C4-2B (cell line): ENCODE measurements at regions not wholly inside any gene's neighbourhood (a gene's known extent, or its start where the extent isn't known, plus 50 kb on each side); places are given as distances from the start of the nearest gene placed in this dataset.

ENCODE experiments used
- CTCF ChIP-seq: fragments of 450-650 bp; conservative IDR thresholded peaks from 2 replicates; pipeline ENCODE4 v1.5.1; 2017; ENCODE audit warnings: mild to moderate bottlenecking
- ZFX ChIP-seq: fragments of 450-650 bp; IDR thresholded peaks from 2 replicates; pipeline ENCODE4 v1.6.1; 2017

- TF ChIP-seq CTCF = no peak
- no peak for TF ChIP-seq ZFX
Observed at GRCh38 chr1:198068285-198068684, 88.5 kb upstream of the NEK7 start.
